ENCODE measurements at regions not wholly inside any gene's neighbourhood (a gene's known extent, or its start where the extent isn't known, plus 50 kb on each side); places are given as distances from the start of the nearest gene placed in this dataset.

GRCh38 chr2:228261546-228261945 lies 80.1 kb upstream of the SPHKAP start:
- H3K4me1 ChIP-seq, result no peaks in the 10 kb centered on the region
- intact Hi-C loops (cut with DNase I; ENCODE audit: low total_unique reads), result no loop called here
- H3K9me3 ChIP-seq, result no peaks in the 10 kb centered on the region

GRCh38 chr2:228257379-228257778 lies 75.9 kb upstream of the SPHKAP start:
- Histone ChIP-seq H3K27ac (no peak overlapping the region), H3K4me1 (no peaks in the 10 kb centered on the region), H3K36me3 (no peaks in the 10 kb centered on the region), H3K27me3 (no peaks in the 10 kb centered on the region), H3K4me3 (no peak overlapping the region), H3K9me3 (peaks cover 0 to 3% (median 0%) of the 10 kb centered on the region in 4 donors)
- intact Hi-C loops (cut with DNase I; ENCODE audit: low total_unique reads), result no loop called here
- DNase-seq, result no peak
- no peak for TF ChIP-seq EP300 (IDR thresholded peaks at IDR 0.05)
- TF ChIP-seq POLR2A (IDR thresholded peaks at IDR 0.05), result no peak
- no peak for TF ChIP-seq CTCF (IDR thresholded peaks at IDR 0.05)
- TF ChIP-seq POLR2AphosphoS5 (IDR thresholded peaks at IDR 0.05), result no peak

More at GRCh38 chr2:228261546-228261945, 80.1 kb upstream of the SPHKAP start:
- DNase-seq, result no peak
- Histone ChIP-seq H3K36me3 (no peaks in the 10 kb centered on the region), H3K27me3 (no peaks in the 10 kb centered on the region), H3K27ac (no peak overlapping the region), H3K4me3 (no peak overlapping the region)
- 79 to 85% (median 84%) methylated on average over 7 of the region's 7 CpGs for WGBS, 5 donors
- TF ChIP-seq CTCF (IDR thresholded peaks at IDR 0.05) (no peak), POLR2AphosphoS5 (IDR thresholded peaks at IDR 0.05) (no peak), EP300 (IDR thresholded peaks at IDR 0.05) (no peak), POLR2A (IDR thresholded peaks at IDR 0.05) (no peak)

GRCh38 chr2:228253752-228254151 lies 72.3 kb upstream of the SPHKAP start:
- WGBS, 5 donors, result 51 to 92% (median 63%) methylated on average over 1 to 2 of the region's 2 CpGs
- intact Hi-C loops (cut with DNase I; ENCODE audit: low total_unique reads), result no loop called here
- Histone ChIP-seq H3K9me3 (peaks cover 0 to 7% (median 2%) of the 10 kb centered on the region in 4 donors), H3K27ac (no peak overlapping the region), H3K27me3 (no peaks in the 10 kb centered on the region), H3K4me1 (no peaks in the 10 kb centered on the region), H3K4me3 (no peak overlapping the region), H3K36me3 (no peaks in the 10 kb centered on the region)
- DNase-seq, result no peak
- no peak for TF ChIP-seq POLR2AphosphoS5 (IDR thresholded peaks at IDR 0.05)
- no peak for TF ChIP-seq CTCF (IDR thresholded peaks at IDR 0.05)
- no peak for TF ChIP-seq POLR2A (IDR thresholded peaks at IDR 0.05)
- TF ChIP-seq EP300 (IDR thresholded peaks at IDR 0.05), result no peak

GRCh38 chr2:228247335-228247734 lies 65.8 kb upstream of the SPHKAP start:
- WGBS, 5 donors, result 81 to 90% (median 87%) methylated on average over 2 of the region's 2 CpGs
- Histone ChIP-seq H3K4me3 (no peak overlapping the region), H3K36me3 (no peaks in the 10 kb centered on the region), H3K27ac (no peak overlapping the region), H3K9me3 (peaks cover 0 to 7% (median 0%) of the 10 kb centered on the region in 4 donors), H3K27me3 (no peaks in the 10 kb centered on the region), H3K4me1 (no peaks in the 10 kb centered on the region)
- intact Hi-C loops (cut with DNase I; ENCODE audit: low total_unique reads), result no loop called here
- DNase-seq, result no peak
- TF ChIP-seq CTCF (IDR thresholded peaks at IDR 0.05), result no peak
- TF ChIP-seq POLR2AphosphoS5 (IDR thresholded peaks at IDR 0.05), result no peak
- TF ChIP-seq EP300 (IDR thresholded peaks at IDR 0.05), result no peak
- no peak for TF ChIP-seq POLR2A (IDR thresholded peaks at IDR 0.05)

All from stomach (tissue), 8 donors.